Mammary epithelial cell (primary cell): ENCODE measurements at regions not wholly inside any gene's neighbourhood (a gene's known extent, or its start where the extent isn't known, plus 50 kb on each side); places are given as distances from the start of the nearest gene placed in this dataset.

Experiments
- CTCF ChIP-seq, 2 donors: IDR thresholded peaks in 1 of 2; conservative IDR thresholded peaks in 1 of 2; 2 replicates each; pipeline ENCODE4 v1.5.1; 2011 to 2012; ENCODE audit warnings: inconsistent platforms in 2 of 2, low read length in 2 of 2, mild to moderate bottlenecking in 2 of 2, control low read depth in 1 of 2, low read depth in 1 of 2; ENCODE audit not compliant: insufficient read depth in 1 of 2; ENCODE audit errors: extremely low read depth in 1 of 2
- EZH2 ChIP-seq: IDR thresholded peaks from 2 replicates; pipeline ENCODE4 v1.6.1; 2012; ENCODE audit warnings: low read length, inconsistent platforms, borderline replicate concordance

DNA sequence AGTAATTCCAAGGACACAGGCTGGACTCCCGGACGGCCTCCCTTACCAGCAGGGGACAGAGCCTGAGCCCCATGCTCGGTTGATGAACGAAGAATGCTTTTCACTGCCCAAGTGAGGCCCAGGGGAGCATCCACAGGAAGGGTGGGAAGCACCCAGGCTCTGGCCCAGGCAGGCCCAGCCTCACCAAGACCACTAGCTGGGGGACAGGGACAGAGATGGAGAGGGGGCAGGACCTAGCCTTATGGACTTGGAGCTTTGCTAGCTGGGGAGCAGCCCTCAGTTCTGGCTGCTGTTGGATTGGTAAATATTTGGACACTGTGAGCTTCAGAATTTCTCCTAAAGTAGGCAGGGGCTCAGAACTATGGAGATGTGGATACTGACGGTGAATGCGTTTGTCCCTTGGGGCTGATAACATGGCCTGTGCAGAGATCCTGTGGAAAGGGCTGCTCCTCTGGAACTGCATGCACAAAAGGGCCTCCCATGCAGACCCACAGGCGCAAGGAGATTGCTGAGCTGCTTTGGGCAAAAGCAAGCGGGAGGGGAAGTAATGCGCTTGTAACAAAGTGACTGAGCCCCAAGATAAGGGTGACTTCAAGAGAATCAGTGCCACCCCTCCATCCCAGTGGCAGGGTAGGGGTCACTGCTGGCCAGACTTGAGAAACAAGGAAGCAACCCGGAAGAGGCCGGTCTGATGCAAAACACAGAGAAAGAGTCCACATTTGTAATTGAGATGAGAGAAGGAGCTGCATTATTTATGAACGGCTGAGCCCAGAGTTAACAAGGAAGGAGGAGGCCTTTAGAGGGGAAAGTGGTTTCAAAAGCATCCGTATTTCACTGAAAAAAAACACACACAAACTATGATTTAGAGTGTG, 70.1 kb upstream of the MEF2A start:
- TF ChIP-seq CTCF (conservative IDR thresholded peaks at IDR 0.05 in 1 of 2, IDR thresholded peaks at IDR 0.05 in 1 of 2; ENCODE audit: extremely low read depth in 1 of 2, insufficient read depth in 1 of 2, low read depth in 1 of 2, low read length in 2 of 2) (no peak), EZH2 (no peak)
